CD8-positive, alpha-beta memory T cell (primary cell): ENCODE measurements at regions not wholly inside any gene's neighbourhood (a gene's known extent, or its start where the extent isn't known, plus 50 kb on each side); places are given as distances from the start of the nearest gene placed in this dataset.
"Not testable (repeated sequence)": the region's sequence is repeated elsewhere in the genome, so short reads cannot be mapped to it uniquely, and the experiment has no call there.

Experiments
- CTCF ChIA-PET: fragments of 350-600 bp; sonication (Branson Sonifier 250); formaldehyde crosslinking; loops from one replicate; lab custom pipeline; 2021; ENCODE audit warnings: antibody characterized with exemption; lab: Charles Lee
- POLR2A ChIA-PET: fragments of 350-600 bp; sonication (Branson Sonifier 250); formaldehyde crosslinking; loops from one replicate; lab custom pipeline; 2021; ENCODE audit warnings: antibody characterized with exemption; lab: Charles Lee
- DNase-seq, 5 donors: peaks; one replicate each; pipeline versions ENCODE4 v3.0.0 to v3.0.0-alpha.2; 2020 to 2022; ENCODE audit warnings: mixed read lengths in 1 of 5
- H3K27ac ChIP-seq: one replicate; pipeline ENCODE4 v1.7.0; 2013; ENCODE audit warnings: low read depth, mild to moderate bottlenecking, low read length, moderate library complexity
- H3K27me3 ChIP-seq: 2 replicates; pipeline ENCODE4 v1.7.0; 2013; ENCODE audit warnings: low read length, mild to moderate bottlenecking; ENCODE audit not compliant: insufficient read depth, poor library complexity, severe bottlenecking
- H3K36me3 ChIP-seq: 2 replicates; pipeline ENCODE4 v1.7.0; 2013; ENCODE audit warnings: mild to moderate bottlenecking, low read length, moderate library complexity; ENCODE audit not compliant: insufficient read depth
- H3K4me1 ChIP-seq: 2 replicates; pipeline ENCODE4 v1.7.0; 2013; ENCODE audit warnings: mild to moderate bottlenecking, low read length, moderate library complexity; ENCODE audit not compliant: insufficient read depth
- H3K4me3 ChIP-seq: 2 replicates; pipeline ENCODE4 v1.7.0; 2013; ENCODE audit warnings: mild to moderate bottlenecking, low read length
- H3K9me3 ChIP-seq: 2 replicates; pipeline ENCODE4 v1.7.0; 2013; ENCODE audit warnings: mild to moderate bottlenecking, low read length
- H3K27ac Mint-ChIP-seq, 8 donors: one replicate each; pipeline ENCODE4 v1.8.0; 2020 to 2021; ENCODE audit warnings: mixed read lengths in 8 of 8, mild to moderate bottlenecking in 6 of 8, inconsistent platforms in 3 of 8, moderate library complexity in 3 of 8
- H3K27me3 Mint-ChIP-seq, 2 donors: one replicate each; pipeline ENCODE4 v1.8.0; 2020 to 2021; ENCODE audit warnings: mixed read lengths in 2 of 2, mild to moderate bottlenecking in 1 of 2, moderate library complexity in 1 of 2
- H3K36me3 Mint-ChIP-seq, 3 donors: one replicate each; pipeline ENCODE4 v1.8.0; 2020 to 2021; ENCODE audit warnings: mixed read lengths in 3 of 3, inconsistent platforms in 1 of 3, mild to moderate bottlenecking in 1 of 3
- H3K4me1 Mint-ChIP-seq, 3 donors: one replicate each; pipeline ENCODE4 v1.8.0; 2020 to 2021; ENCODE audit warnings: mixed read lengths in 3 of 3, inconsistent platforms in 1 of 3, mild to moderate bottlenecking in 1 of 3
- H3K4me3 Mint-ChIP-seq, 7 donors: one replicate each; pipeline ENCODE4 v1.8.0; 2020 to 2021; ENCODE audit warnings: mixed read lengths in 7 of 7, mild to moderate bottlenecking in 6 of 7, moderate library complexity in 4 of 7, inconsistent platforms in 2 of 7
- H3K9me3 Mint-ChIP-seq, 5 donors: one replicate each; pipeline ENCODE4 v1.8.0; 2020 to 2022; ENCODE audit warnings: mixed read lengths in 5 of 5, mild to moderate bottlenecking in 3 of 5, moderate library complexity in 2 of 5, inconsistent platforms in 1 of 5

DNA sequence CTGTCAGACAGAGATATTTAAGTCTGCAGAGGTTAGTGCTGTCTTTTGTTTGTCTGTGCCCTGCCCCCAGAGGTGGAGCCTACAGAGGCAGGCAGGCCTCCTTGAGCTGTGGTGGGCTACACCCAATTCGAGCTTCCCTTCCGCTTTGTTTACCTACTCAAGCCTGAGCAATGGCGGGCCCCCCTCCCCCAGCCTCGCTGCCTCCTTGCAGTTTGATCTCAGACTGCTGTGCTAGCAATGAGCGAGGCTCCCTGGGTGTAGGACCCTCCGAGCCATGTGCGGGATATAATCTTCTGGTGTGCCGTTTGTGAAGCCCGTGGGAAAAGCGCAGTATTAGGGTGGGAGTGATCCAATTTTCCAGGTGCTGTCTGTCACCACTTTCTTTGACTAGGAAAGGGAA, 366.3 kb upstream of the MAGEB18 start:
- POLR2A ChIA-PET, H3K27me3 ChIP-seq, H3K9me3 ChIP-seq, H3K9me3 Mint-ChIP-seq, CTCF ChIA-PET, H3K27ac Mint-ChIP-seq, H3K4me1 ChIP-seq, H3K36me3 Mint-ChIP-seq, H3K4me3 ChIP-seq, H3K27me3 Mint-ChIP-seq, H3K4me1 Mint-ChIP-seq, H3K27ac ChIP-seq, H3K4me3 Mint-ChIP-seq, H3K36me3 ChIP-seq, DNase-seq: not testable (repeated sequence)

DNA sequence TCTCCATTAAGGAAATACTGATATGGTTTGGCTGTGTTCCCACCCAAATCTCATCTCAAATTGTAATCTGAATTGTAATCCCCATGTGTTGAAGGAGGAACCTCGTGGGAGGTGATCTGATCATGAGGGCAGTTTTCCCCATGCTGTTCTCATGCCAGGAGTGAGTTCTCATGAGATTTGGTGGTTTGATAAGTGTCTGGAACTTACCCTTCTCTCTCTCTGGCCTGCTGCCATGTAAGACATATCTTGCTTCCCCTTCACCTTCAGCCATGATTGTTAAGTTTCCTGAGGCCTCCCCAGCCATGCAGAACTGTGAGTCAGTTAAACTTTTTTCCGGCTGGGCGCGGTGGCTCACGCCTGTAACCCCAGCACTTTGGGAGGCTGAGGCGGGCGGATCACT, 340.3 kb upstream of the MAGEB18 start:
- H3K27me3 ChIP-seq, CTCF ChIA-PET: not testable (repeated sequence)

DNA sequence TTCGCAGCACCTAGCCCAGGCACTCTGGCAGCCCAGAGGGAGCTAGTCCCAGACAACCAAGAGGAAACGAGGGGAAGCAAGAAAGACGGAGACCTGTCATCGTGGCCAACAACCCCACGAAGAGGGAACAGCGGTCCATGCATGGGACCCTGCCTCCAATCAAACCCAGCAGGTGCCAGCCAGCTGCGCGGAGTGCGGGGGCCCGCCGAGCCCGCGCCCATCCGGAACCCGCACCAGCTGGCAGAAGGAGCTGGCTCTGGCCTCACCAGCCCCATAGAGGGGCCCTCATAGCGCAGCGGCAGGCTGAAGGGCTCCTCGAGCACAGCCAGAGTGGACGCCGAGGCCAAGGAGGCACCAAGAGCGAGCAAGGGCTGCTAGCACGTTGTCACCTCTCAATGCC, 332.4 kb upstream of the MAGEB18 start:
- H3K9me3 ChIP-seq = no peaks in the 10 kb centered on the region
- H3K27ac ChIP-seq = no peak overlapping the region
- POLR2A ChIA-PET = no interaction called here
- H3K27me3 Mint-ChIP-seq = no peaks in the 10 kb centered on the region
- H3K4me3 ChIP-seq = no peak overlapping the region
- no peaks in the 10 kb centered on the region for H3K36me3 ChIP-seq
- DNase-seq = no peak
- CTCF ChIA-PET = no interaction called here
- H3K9me3 Mint-ChIP-seq = peaks cover 0 to 9% (median 2%) of the 10 kb centered on the region in 5 donors
- H3K4me1 ChIP-seq = no peaks in the 10 kb centered on the region
- H3K4me3 Mint-ChIP-seq = no peak overlapping the region
- no peaks in the 10 kb centered on the region for H3K36me3 Mint-ChIP-seq
- no peak overlapping the region for H3K27ac Mint-ChIP-seq
- no peaks in the 10 kb centered on the region for H3K27me3 ChIP-seq
- no peaks in the 10 kb centered on the region for H3K4me1 Mint-ChIP-seq

More for the DNA sequence above, 340.3 kb upstream of the MAGEB18 start:
- DNase-seq, H3K27ac Mint-ChIP-seq, H3K4me3 ChIP-seq, H3K4me1 Mint-ChIP-seq, H3K36me3 ChIP-seq, H3K4me1 ChIP-seq, H3K36me3 Mint-ChIP-seq, H3K27ac ChIP-seq, H3K4me3 Mint-ChIP-seq, H3K9me3 ChIP-seq, H3K9me3 Mint-ChIP-seq, H3K27me3 Mint-ChIP-seq, POLR2A ChIA-PET: not testable (repeated sequence)

DNA sequence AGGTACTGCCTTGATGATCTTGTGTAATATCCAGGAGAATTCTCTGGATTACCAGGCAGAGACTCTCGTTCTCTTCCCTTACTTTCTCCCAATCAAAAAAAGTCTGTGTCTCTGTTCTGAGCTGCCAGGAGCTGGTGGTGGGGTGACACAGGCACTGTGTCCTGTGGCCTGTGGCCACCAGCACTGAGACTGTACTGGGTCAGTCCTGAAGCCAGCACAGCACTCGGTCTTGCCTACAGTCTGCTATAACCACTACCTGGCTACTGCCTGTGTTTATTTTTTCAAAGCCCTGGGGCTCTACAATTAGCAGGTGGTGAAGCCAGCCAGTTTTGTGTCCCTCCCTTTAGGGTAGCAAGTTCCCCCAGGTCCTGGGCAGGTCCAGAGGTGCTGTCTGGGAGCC, 331.1 kb upstream of the MAGEB18 start:
- Mint-ChIP-seq H3K4me1 (no peaks in the 10 kb centered on the region), H3K27me3 (no peaks in the 10 kb centered on the region), H3K9me3 (peaks cover 0 to 8% (median 2%) of the 10 kb centered on the region in 5 donors), H3K27ac (no peak overlapping the region), H3K36me3 (no peaks in the 10 kb centered on the region), H3K4me3 (no peak overlapping the region)
- DNase-seq = no peak
- POLR2A ChIA-PET = no interaction called here
- no peaks in the 10 kb centered on the region for H3K36me3 ChIP-seq
- no peak overlapping the region for H3K4me3 ChIP-seq
- no peaks in the 10 kb centered on the region for H3K27me3 ChIP-seq
- H3K4me1 ChIP-seq = no peaks in the 10 kb centered on the region
- no peak overlapping the region for H3K27ac ChIP-seq
- CTCF ChIA-PET = no interaction called here
- no peaks in the 10 kb centered on the region for H3K9me3 ChIP-seq

DNA sequence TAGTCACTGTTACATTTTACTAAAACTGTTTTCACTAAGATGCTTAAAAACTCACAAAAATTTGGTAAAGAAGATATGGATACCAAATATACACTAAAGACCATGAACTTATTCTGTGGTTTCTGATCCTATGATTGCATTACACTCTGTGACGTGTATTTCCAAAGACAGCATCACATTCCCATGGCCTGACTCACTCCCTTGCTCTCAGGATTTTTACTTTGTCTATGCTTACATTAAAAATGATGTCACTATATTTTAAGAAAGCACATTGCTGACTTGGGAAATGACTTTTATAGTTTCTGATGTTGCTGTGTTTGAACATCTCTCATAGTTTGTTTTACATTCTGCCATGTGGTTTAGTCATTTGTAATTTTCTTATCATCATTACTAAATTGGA, 327.9 kb upstream of the MAGEB18 start:
- Mint-ChIP-seq H3K4me3 (no peak overlapping the region), H3K27ac (no peak overlapping the region), H3K36me3 (no peaks in the 10 kb centered on the region), H3K9me3 (peaks cover 0 to 3% (median 2%) of the 10 kb centered on the region in 5 donors), H3K27me3 (no peaks in the 10 kb centered on the region), H3K4me1 (no peaks in the 10 kb centered on the region)
- Histone ChIP-seq H3K4me1 (no peaks in the 10 kb centered on the region), H3K36me3 (no peaks in the 10 kb centered on the region), H3K27ac (no peak overlapping the region), H3K9me3 (no peaks in the 10 kb centered on the region), H3K4me3 (no peak overlapping the region), H3K27me3 (no peaks in the 10 kb centered on the region)
- no peak for DNase-seq
- ChIA-PET POLR2A (no interaction called here), CTCF (no interaction called here)

DNA sequence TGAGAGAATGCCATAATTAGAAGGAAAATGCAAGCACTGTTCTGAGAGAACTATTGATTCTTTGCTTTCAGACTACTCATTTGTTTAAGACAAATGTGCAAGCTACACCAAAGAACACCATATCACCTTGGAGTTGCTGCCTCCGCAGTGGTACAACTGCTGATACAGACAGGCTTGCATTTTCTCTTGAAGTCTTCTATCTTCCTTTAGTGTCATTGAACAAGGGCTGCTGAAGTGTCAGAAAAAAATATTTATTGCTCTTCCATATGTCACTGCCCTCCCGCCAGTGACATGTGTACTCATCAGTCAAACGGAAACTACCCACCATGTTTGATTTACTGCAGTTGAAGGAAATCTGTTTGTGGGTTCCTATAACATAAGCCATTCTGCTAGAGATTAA, 318.3 kb upstream of the MAGEB18 start:
- ChIA-PET POLR2A (no interaction called here), CTCF (no interaction called here)
- no peaks in the 10 kb centered on the region for H3K27me3 ChIP-seq
- H3K27me3 Mint-ChIP-seq = no peaks in the 10 kb centered on the region
- H3K4me1 Mint-ChIP-seq = no peaks in the 10 kb centered on the region
- H3K4me1 ChIP-seq = no peaks in the 10 kb centered on the region
- H3K36me3 Mint-ChIP-seq = no peaks in the 10 kb centered on the region
- H3K9me3 Mint-ChIP-seq = peaks cover 0 to 6% (median 0%) of the 10 kb centered on the region in 5 donors
- H3K27ac ChIP-seq = no peak overlapping the region
- no peaks in the 10 kb centered on the region for H3K9me3 ChIP-seq
- H3K4me3 Mint-ChIP-seq = no peak overlapping the region
- DNase-seq = no peak
- H3K27ac Mint-ChIP-seq = no peak overlapping the region
- no peak overlapping the region for H3K4me3 ChIP-seq
- no peaks in the 10 kb centered on the region for H3K36me3 ChIP-seq

DNA sequence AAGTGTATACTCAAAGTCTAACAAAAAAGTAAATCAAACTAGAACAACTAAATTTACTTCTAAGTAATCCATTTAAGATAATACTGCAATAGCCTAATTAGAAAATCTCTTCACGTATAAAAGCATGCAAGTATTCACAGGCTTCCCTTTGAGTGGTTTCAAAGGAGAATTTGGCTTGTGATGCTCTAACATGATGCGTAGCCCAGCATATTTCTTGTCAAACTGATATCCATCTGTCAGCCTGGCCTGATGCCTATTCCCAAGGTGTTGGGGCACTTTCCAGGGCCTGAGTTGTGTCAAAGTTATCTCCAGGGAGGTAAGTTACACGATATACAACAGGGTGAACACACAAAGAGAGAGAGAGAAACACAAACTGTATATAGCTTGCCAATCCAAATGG, 287.0 kb upstream of the MAGEB18 start:
- H3K27ac Mint-ChIP-seq = no peak overlapping the region
- H3K36me3 Mint-ChIP-seq = no peaks in the 10 kb centered on the region
- no peaks in the 10 kb centered on the region for H3K36me3 ChIP-seq
- H3K27me3 ChIP-seq = no peaks in the 10 kb centered on the region
- H3K4me3 Mint-ChIP-seq = no peak overlapping the region
- peaks cover 0 to 9% (median 2%) of the 10 kb centered on the region in 5 donors for H3K9me3 Mint-ChIP-seq
- ChIA-PET POLR2A (no interaction called here), CTCF (no interaction called here)
- no peaks in the 10 kb centered on the region for H3K4me1 ChIP-seq
- no peak overlapping the region for H3K4me3 ChIP-seq
- no peak overlapping the region for H3K27ac ChIP-seq
- H3K27me3 Mint-ChIP-seq = no peaks in the 10 kb centered on the region
- H3K4me1 Mint-ChIP-seq = no peaks in the 10 kb centered on the region
- no peak for DNase-seq
- no peaks in the 10 kb centered on the region for H3K9me3 ChIP-seq

DNA sequence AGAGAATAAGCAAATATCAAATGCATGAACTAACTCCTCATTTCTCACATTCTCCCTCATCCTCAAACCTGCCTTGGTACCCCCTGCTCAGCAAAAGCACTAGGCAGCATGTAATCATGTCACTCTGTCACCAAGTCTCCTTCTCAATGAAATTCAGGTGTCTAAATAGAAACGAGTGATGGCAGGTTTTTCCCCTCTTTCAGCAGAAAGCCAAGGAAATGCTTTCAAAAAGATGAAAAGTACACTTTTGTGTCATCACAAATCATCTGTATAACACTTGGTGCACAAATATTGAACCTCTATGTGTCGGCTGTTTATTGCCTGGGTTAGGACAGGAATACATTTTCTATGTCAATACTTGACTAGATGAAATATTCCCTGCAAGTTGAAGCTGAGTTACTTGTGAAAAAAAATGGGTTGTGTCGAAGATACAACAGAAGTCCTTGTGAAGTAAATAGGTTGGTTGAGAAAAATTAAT, 285.1 kb upstream of the MAGEB18 start:
- DNase-seq = no peak
- H3K4me1 ChIP-seq = no peaks in the 10 kb centered on the region
- no peaks in the 10 kb centered on the region for H3K9me3 ChIP-seq
- Mint-ChIP-seq H3K27me3 (no peaks in the 10 kb centered on the region), H3K9me3 (peaks cover 0 to 5% (median 2%) of the 10 kb centered on the region in 5 donors), H3K4me1 (no peaks in the 10 kb centered on the region), H3K27ac (no peak overlapping the region), H3K4me3 (no peak overlapping the region), H3K36me3 (no peaks in the 10 kb centered on the region)
- ChIA-PET POLR2A (no interaction called here), CTCF (no interaction called here)
- H3K4me3 ChIP-seq = no peak overlapping the region
- H3K27me3 ChIP-seq = no peaks in the 10 kb centered on the region
- H3K36me3 ChIP-seq = no peaks in the 10 kb centered on the region
- H3K27ac ChIP-seq = no peak overlapping the region

DNA sequence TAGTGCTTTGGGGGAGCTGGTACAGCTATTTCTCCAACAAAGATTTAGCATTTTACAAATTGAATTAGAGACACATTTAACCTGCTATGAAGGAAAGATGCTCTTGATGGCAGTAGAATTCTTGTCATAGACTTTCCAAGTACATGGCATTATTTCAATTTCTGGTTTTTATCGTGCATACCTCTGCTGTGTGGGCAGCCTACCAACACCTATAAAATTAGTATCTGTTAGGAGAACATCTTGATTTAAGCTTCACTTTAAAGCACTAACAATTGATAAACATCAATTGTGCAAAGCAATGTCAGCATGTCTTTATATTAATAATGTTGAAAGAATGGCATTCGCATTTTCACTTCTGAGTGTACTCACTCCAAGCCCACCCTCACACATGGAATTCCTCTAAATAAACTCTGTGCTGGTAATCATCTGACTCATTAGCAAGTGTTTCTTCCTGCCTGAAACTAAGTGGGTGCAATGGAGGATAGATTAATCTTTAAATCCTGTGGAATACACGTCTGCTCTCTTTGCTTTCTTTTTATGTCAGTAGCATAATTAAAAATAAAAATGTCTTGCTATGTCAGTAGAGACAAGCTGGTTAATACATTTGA, 279.8 kb upstream of the MAGEB18 start:
- Histone ChIP-seq H3K27ac (no peak overlapping the region), H3K27me3 (no peaks in the 10 kb centered on the region), H3K36me3 (no peaks in the 10 kb centered on the region), H3K9me3 (no peaks in the 10 kb centered on the region), H3K4me1 (no peaks in the 10 kb centered on the region), H3K4me3 (no peak overlapping the region)
- ChIA-PET CTCF (no interaction called here), POLR2A (no interaction called here)
- Mint-ChIP-seq H3K4me1 (no peaks in the 10 kb centered on the region), H3K36me3 (no peaks in the 10 kb centered on the region), H3K27ac (no peak overlapping the region), H3K27me3 (no peaks in the 10 kb centered on the region), H3K9me3 (peaks cover 0 to 6% (median 4%) of the 10 kb centered on the region in 5 donors), H3K4me3 (no peak overlapping the region)
- DNase-seq = no peak
